Erythroblast (primary cell): ENCODE measurements at regions not wholly inside any gene's neighbourhood (a gene's known extent, or its start where the extent isn't known, plus 50 kb on each side); places are given as distances from the start of the nearest gene placed in this dataset.

Experiments used
- GATA1 ChIP-seq: IDR thresholded peaks from 2 replicates; pipeline ENCODE4 v1.6.1; 2011; ENCODE audit warnings: low read depth, mild to moderate bottlenecking, control low read depth, low read length, moderate library complexity
- POLR2A ChIP-seq: IDR thresholded peaks from 2 replicates; pipeline ENCODE4 v1.6.1; 2011; ENCODE audit warnings: mild to moderate bottlenecking, low read length

DNA sequence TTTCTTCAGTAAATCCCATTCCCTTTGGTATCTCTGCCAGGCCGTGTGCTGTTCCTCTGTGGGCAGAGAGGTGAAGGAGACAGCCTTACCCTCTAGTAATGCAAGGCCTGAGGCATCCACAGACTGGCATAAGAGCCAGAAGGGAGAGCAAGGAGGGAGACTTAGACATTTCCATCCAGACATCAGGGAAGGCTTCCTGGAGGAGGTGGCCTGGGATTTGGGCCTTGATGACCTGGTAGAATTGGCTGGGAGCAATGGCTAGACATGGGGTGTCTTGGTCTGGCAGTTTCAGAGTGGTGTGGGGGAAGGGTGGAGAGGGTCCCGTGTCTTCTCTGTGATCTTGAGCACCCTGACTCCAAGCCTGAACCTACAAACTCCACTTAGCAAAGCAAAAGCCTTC is 81.8 kb downstream of the RHOB start:
- no peak for TF ChIP-seq POLR2A
- TF ChIP-seq GATA1, result no peak
